GM12878 (cell line): ENCODE measurements at regions not wholly inside any gene's neighbourhood (a gene's known extent, or its start where the extent isn't known, plus 50 kb on each side); places are given as distances from the start of the nearest gene placed in this dataset.

Experiments used
- ATAC-seq: fragments of 200-7000 bp; cut with Tn5 transposase; 3 replicates; pipeline ENCODE4 v1.9.1; 2020; ENCODE audit warnings: mild to moderate bottlenecking, moderate library complexity
- BruUV-seq: library from RNA; stranded (reverse); fragments of 400-500 nt; replicated peaks from 2 replicates; lab custom pipeline; 2021; lab: Mats Ljungman, UMichigan
- CTCF ChIA-PET: fragments of 300-600 bp; sonication (Branson Sonifier 250); formaldehyde crosslinking; extraction: SDS; loops from one replicate; lab custom pipeline; 2021; ENCODE audit warnings: inconsistent platforms; lab: Yijun Ruan, JAX
- POLR2A ChIA-PET: fragments of 350-600 bp; formaldehyde crosslinking; extraction: SDS; loops from one replicate; lab custom pipeline; 2021; ENCODE audit warnings: inconsistent platforms; lab: Charles Lee
- RAD21 ChIA-PET: fragments of 300-600 bp; sonication (Branson Sonifier 250); formaldehyde crosslinking; loops from one replicate; lab custom pipeline; 2023; ENCODE audit warnings: antibody characterized with exemption; ENCODE audit not compliant: unreplicated experiment; lab: Charles Lee
- SMC1A ChIA-PET: fragments of 300-600 bp; sonication (Branson Sonifier 250); formaldehyde crosslinking; loops from one replicate; lab custom pipeline; 2023; ENCODE audit not compliant: unreplicated experiment, uncharacterized antibody; lab: Charles Lee
- DNase-seq: peaks from one replicate; pipeline ENCODE4 v3.0.0-alpha.2; 2011; ENCODE audit warnings: low read depth, low spot score
- FAIRE-seq: peaks from 3 replicates; lab custom pipeline; 2011; peaks lifted over from hg19 to GRCh38; lab: Jason Lieb, UNC
- H2AFZ ChIP-seq: 2 replicates; pipeline ENCODE4 v1.6.0; 2011; ENCODE audit warnings: low read depth, low read length, control low read depth; ENCODE audit not compliant: control insufficient read depth
- H3K27ac ChIP-seq: 2 replicates; pipeline ENCODE4 v1.5.1; 2011; ENCODE audit warnings: control low read depth; ENCODE audit not compliant: control insufficient read depth, insufficient read depth
- H3K27me3 ChIP-seq, 2 experiments: replicated peaks in 1 of 2; 2 replicates each; pipeline versions ENCODE4 v1.6.0 to v1.6.1; 2011; ENCODE audit warnings: low read length in 1 of 2; ENCODE audit not compliant: control insufficient read depth in 2 of 2, insufficient read depth in 2 of 2
- H3K36me3 ChIP-seq, 2 experiments: 2 replicates each; pipeline ENCODE4 v1.5.1; 2011; ENCODE audit warnings: low read length in 1 of 2; ENCODE audit not compliant: control insufficient read depth in 2 of 2, insufficient read depth in 2 of 2
- H3K4me1 ChIP-seq: 2 replicates; pipeline ENCODE4 v1.6.1; 2011; ENCODE audit warnings: mild to moderate bottlenecking, low read length, moderate library complexity, mixed read lengths; ENCODE audit not compliant: control insufficient read depth, insufficient read depth
- H3K4me2 ChIP-seq: 2 replicates; pipeline ENCODE4 v1.6.0; 2011; ENCODE audit warnings: control low read depth; ENCODE audit not compliant: control insufficient read depth, insufficient read depth
- H3K4me3 ChIP-seq: fragments of 200-600 bp; sonication (generic); 2 replicates; pipeline ENCODE4 v1.5.1; 2016
- H3K79me2 ChIP-seq: 2 replicates; pipeline ENCODE4 v1.6.0; 2011; ENCODE audit warnings: low read length; ENCODE audit not compliant: control insufficient read depth, insufficient read depth
- H3K9ac ChIP-seq: 2 replicates; pipeline ENCODE4 v1.8.0; 2011; ENCODE audit warnings: low read length, control low read depth, mixed read lengths; ENCODE audit not compliant: control insufficient read depth, insufficient read depth
- H3K9me3 ChIP-seq: replicated peaks from 3 replicates; pipeline ENCODE4 v1.5.1; 2011; ENCODE audit warnings: mild to moderate bottlenecking, low read length; ENCODE audit not compliant: control insufficient read depth, insufficient read depth
- H4K20me1 ChIP-seq: 2 replicates; pipeline ENCODE4 v1.6.0; 2011; ENCODE audit not compliant: control insufficient read depth, insufficient read depth
- BCLAF1 ChIP-seq: fragments of 450-650 bp; IDR thresholded peaks from 2 replicates; pipeline ENCODE4 v1.6.1; 2017; ENCODE audit warnings: antibody characterized with exemption, mild to moderate bottlenecking, moderate library complexity
- FOS ChIP-seq: IDR thresholded peaks from 3 replicates; pipeline ENCODE4 v1.6.1; 2011; ENCODE audit warnings: borderline replicate concordance; ENCODE audit not compliant: insufficient read length; ENCODE audit errors: extremely low read depth
- IKZF1 ChIP-seq: fragments of 450-650 bp; conservative IDR thresholded peaks from 2 replicates; pipeline ENCODE4 v1.6.1; 2017; ENCODE audit warnings: antibody characterized with exemption, mild to moderate bottlenecking
- IKZF2 ChIP-seq, 2 experiments: fragments of 450-650 bp; IDR thresholded peaks; 2 replicates each; pipeline ENCODE4 v1.6.1; 2017; ENCODE audit warnings: mild to moderate bottlenecking in 2 of 2, moderate library complexity in 2 of 2
- KLF5 ChIP-seq: fragments of 450-650 bp; IDR thresholded peaks from 2 replicates; pipeline ENCODE4 v1.6.1; 2014; ENCODE audit warnings: mild to moderate bottlenecking; ENCODE audit not compliant: partially characterized antibody
- NR2C2 ChIP-seq: IDR thresholded peaks from 2 replicates; pipeline ENCODE4 v1.6.1; 2011; ENCODE audit warnings: borderline replicate concordance, low read depth; ENCODE audit not compliant: control insufficient read depth, insufficient read length
- PBX3 ChIP-seq: IDR thresholded peaks from 2 replicates; pipeline ENCODE4 v1.6.1; 2011; ENCODE audit warnings: mild to moderate bottlenecking, low read depth, low read length, moderate library complexity; ENCODE audit not compliant: insufficient replicate concordance
- PML ChIP-seq: IDR thresholded peaks from 2 replicates; pipeline ENCODE4 v1.6.1; 2012; ENCODE audit warnings: low read length, inconsistent platforms
- SP1 ChIP-seq: IDR thresholded peaks from one replicate; pipeline ENCODE4 v1.6.1; 2011; ENCODE audit warnings: low read depth, low read length
- TARDBP ChIP-seq: IDR thresholded peaks from 2 replicates; pipeline ENCODE4 v1.6.1; 2016; ENCODE audit warnings: borderline replicate concordance
- WGBS: methylation state at CpG from one replicate; pipeline ENCODE4 v1.1.6; 2016; ENCODE audit warnings: low lambda C conversion rate; ENCODE audit not compliant: insufficient replicate concordance, insufficient coverage; ENCODE audit errors: missing lambda C conversion rate; 5-methylcytosine and 5-hydroxymethylcytosine counted together
- in situ Hi-C: fragments of 300-500 bp; cut with MboI; formaldehyde crosslinking; loops from 9 replicates; pipeline ENCODE4 v1.14.3; 2018; ENCODE audit warnings: mixed read lengths
- intact Hi-C: fragments of 100-400 bp; cut with micrococcal nuclease; formaldehyde crosslinking; loops from one replicate; pipeline ENCODE4 v1.14.2; 2022; ENCODE audit not compliant: unreplicated experiment

GRCh38 chr6:94121094-94121493 is 701.7 kb upstream of the EPHA7 start:
- H3K4me3 ChIP-seq, result no peak overlapping the region
- no peak for DNase-seq
- no peaks in the 10 kb centered on the region for H3K36me3 ChIP-seq
- no peak for ATAC-seq
- no peak overlapping the region for H3K4me2 ChIP-seq
- no peaks in the 10 kb centered on the region for H3K27me3 ChIP-seq
- WGBS, result 32% methylated on average over 3 of the region's 3 CpGs
- in situ Hi-C loops, result no loop called here
- intact Hi-C loops, result no loop called here
- ChIA-PET CTCF (interaction anchor here (1.2 kb wide), 1 partner anchor 10 kb away, joined by 3 read pairs; no protein-coding TSS in a partner anchor), RAD21 (no interaction called here)
- no peak overlapping the region for H3K27ac ChIP-seq
- no peak overlapping the region for H2AFZ ChIP-seq
- no peaks in the 10 kb centered on the region for H3K4me1 ChIP-seq
- no peak for FAIRE-seq
- TF ChIP-seq PML, result no peak
- TF ChIP-seq FOS, result no peak
- no peak for TF ChIP-seq BCLAF1
- no peak for TF ChIP-seq SP1
- no peak for TF ChIP-seq NR2C2
- TF ChIP-seq KLF5, result no peak
- TF ChIP-seq IKZF1, result no peak
- no peak for TF ChIP-seq IKZF2 (IDR thresholded peaks at IDR 0.05)
- TF ChIP-seq TARDBP, result no peak
- TF ChIP-seq PBX3, result no peak
- TF ChIP-seq, all 136 proteins: peak for 0
- no TSS peak for BruUV-seq
- H4K20me1 ChIP-seq, result no peaks in the 10 kb centered on the region
- ChIA-PET POLR2A (no interaction called here), SMC1A (no interaction called here)
- H3K9me3 ChIP-seq, result no peaks in the 10 kb centered on the region
- no peaks in the 10 kb centered on the region for H3K79me2 ChIP-seq
- H3K9ac ChIP-seq, result no peak overlapping the region
